Esophagus muscularis mucosa (tissue), 3 donors: ENCODE measurements at regions not wholly inside any gene's neighbourhood (a gene's known extent, or its start where the extent isn't known, plus 50 kb on each side); places are given as distances from the start of the nearest gene placed in this dataset.

Experiments
- CTCF ChIP-seq, 3 experiments: fragments of 200-600 bp in 2 of 3; fragments of 450-650 bp in 1 of 3; sonication (generic) in 2 of 3; IDR thresholded peaks; one replicate each; pipeline ENCODE4 v1.5.1; 2017 to 2019; ENCODE audit warnings: antibody characterized with exemption in 3 of 3, mild to moderate bottlenecking in 2 of 3, moderate library complexity in 1 of 3
- POLR2A ChIP-seq: fragments of 450-650 bp; IDR thresholded peaks from one replicate; pipeline ENCODE4 v1.6.1; 2017; ENCODE audit warnings: antibody characterized with exemption, moderate library complexity, mild to moderate bottlenecking, low read depth

- TF ChIP-seq CTCF (IDR thresholded peaks at IDR 0.05) (peak in 1 of 3 experiments; percentile 30), POLR2A (no peak)
These were observed 66.7 kb upstream of the CAST start for GRCh38 chr5:96595300-96596090.
